GM23338 (cell line): ENCODE measurements at regions not wholly inside any gene's neighbourhood (a gene's known extent, or its start where the extent isn't known, plus 50 kb on each side); places are given as distances from the start of the nearest gene placed in this dataset.

Source experiments
- CREB1 ChIP-seq: fragments of 250-450 bp; sonication (Bioruptor Pico); IDR thresholded peaks from 2 replicates; pipeline ENCODE4 v1.5.0; 2020; ENCODE audit warnings: low read depth, mild to moderate bottlenecking, moderate library complexity
- EZH2 ChIP-seq: fragments of 200-600 bp; sonication (generic); IDR thresholded peaks from one replicate; pipeline ENCODE4 v1.8.0; 2017; ENCODE audit warnings: antibody characterized with exemption, mild to moderate bottlenecking, low read depth; ENCODE audit not compliant: unreplicated experiment
- EZH2phosphoT487 ChIP-seq: fragments of 200-600 bp; sonication (generic); IDR thresholded peaks from one replicate; pipeline ENCODE4 v1.8.1; 2018; ENCODE audit warnings: antibody characterized with exemption; ENCODE audit not compliant: unreplicated experiment
- JUNB ChIP-seq: IDR thresholded peaks from one replicate; pipeline ENCODE4 v1.6.1; 2016; ENCODE audit warnings: antibody characterized with exemption; ENCODE audit not compliant: unreplicated experiment
- NANOG ChIP-seq: IDR thresholded peaks from 2 replicates; pipeline ENCODE4 v1.6.1; 2016; ENCODE audit warnings: antibody characterized with exemption, borderline replicate concordance
- POLR2AphosphoS5 ChIP-seq: IDR thresholded peaks from 2 replicates; pipeline ENCODE4 v1.6.1; 2016; ENCODE audit warnings: antibody characterized with exemption, low read depth
- STAT1 ChIP-seq: IDR thresholded peaks from one replicate; pipeline ENCODE4 v1.6.1; 2016; ENCODE audit warnings: antibody characterized with exemption; ENCODE audit not compliant: unreplicated experiment
- ZNF114 ChIP-seq: fragments of 250-450 bp; sonication (Bioruptor Pico); IDR thresholded peaks from 2 replicates; pipeline ENCODE4 v1.5.0; 2020; ENCODE audit warnings: mild to moderate bottlenecking, moderate library complexity
- ZNF331 ChIP-seq: fragments of 250-450 bp; sonication (Bioruptor Pico); IDR thresholded peaks from 2 replicates; pipeline ENCODE4 v1.5.0; 2020; ENCODE audit warnings: low read depth, mild to moderate bottlenecking, moderate library complexity
- TF ChIP-seq, protein P1 (sequence below), 2 experiments: fragments of 200-600 bp in 1 of 2; sonication (generic) in 1 of 2; conservative IDR thresholded peaks; 2 replicates each; pipeline versions ENCODE4 v1.5.1 to v1.6.1; 2016 to 2017; ENCODE audit warnings: antibody characterized with exemption in 2 of 2, low read depth in 2 of 2, mild to moderate bottlenecking in 2 of 2, moderate library complexity in 1 of 2
- TF ChIP-seq, protein P2 (sequence below): IDR thresholded peaks from one replicate; pipeline ENCODE4 v1.6.1; 2018; ENCODE audit warnings: antibody characterized with exemption; ENCODE audit not compliant: unreplicated experiment

DNA sequence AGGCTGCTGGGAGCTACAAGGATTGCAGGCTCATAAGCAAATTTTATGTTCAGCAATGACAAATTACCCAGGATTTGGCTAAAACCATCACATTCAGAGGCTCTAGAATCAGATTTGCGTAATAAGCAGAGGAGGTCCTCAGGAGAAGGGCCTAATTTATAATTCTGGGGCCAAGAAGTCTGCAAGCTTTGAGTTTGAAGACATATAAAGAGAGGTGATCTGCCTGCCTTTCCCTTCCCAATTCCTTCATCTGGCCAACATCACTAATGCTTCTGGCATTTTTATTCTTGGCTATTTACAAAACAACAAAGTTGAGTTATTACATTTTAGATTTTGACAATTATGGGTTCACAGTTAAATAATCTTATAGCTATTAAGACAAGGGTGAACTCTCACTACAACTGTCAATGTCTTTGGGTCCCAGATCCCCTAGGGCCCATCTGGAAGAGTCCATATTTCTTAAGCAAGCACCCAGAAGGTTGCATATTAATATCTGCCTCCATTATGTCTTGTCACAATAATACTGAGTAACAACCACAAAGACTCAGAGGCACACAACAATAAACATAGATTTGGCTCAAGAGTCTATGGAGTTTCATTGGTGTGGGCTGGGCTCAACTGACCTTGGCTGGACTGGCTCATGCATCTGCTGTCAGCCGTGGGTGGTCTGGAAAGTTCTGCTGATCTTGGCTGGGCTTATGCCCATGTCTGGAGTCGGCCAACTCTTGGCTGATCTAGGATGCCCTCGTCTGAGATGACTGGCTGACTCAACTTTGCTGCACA is 67.2 kb upstream of the CD82 start:
- TF ChIP-seq EZH2phosphoT487 (no peak), JUNB (no peak), POLR2AphosphoS5 (no peak), EZH2 (no peak), STAT1 (no peak), CREB1 (CRISPR knock-in tag) (no peak), ZNF114 (CRISPR knock-in tag) (no peak), NANOG (no peak), ZNF331 (CRISPR knock-in tag) (no peak)
- TF ChIP-seq, protein P1, sequence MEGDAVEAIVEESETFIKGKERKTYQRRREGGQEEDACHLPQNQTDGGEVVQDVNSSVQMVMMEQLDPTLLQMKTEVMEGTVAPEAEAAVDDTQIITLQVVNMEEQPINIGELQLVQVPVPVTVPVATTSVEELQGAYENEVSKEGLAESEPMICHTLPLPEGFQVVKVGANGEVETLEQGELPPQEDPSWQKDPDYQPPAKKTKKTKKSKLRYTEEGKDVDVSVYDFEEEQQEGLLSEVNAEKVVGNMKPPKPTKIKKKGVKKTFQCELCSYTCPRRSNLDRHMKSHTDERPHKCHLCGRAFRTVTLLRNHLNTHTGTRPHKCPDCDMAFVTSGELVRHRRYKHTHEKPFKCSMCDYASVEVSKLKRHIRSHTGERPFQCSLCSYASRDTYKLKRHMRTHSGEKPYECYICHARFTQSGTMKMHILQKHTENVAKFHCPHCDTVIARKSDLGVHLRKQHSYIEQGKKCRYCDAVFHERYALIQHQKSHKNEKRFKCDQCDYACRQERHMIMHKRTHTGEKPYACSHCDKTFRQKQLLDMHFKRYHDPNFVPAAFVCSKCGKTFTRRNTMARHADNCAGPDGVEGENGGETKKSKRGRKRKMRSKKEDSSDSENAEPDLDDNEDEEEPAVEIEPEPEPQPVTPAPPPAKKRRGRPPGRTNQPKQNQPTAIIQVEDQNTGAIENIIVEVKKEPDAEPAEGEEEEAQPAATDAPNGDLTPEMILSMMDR (conservative IDR thresholded peaks at IDR 0.05; ENCODE audit: low read depth in 2 of 2), result no peak
- TF ChIP-seq, protein P2, sequence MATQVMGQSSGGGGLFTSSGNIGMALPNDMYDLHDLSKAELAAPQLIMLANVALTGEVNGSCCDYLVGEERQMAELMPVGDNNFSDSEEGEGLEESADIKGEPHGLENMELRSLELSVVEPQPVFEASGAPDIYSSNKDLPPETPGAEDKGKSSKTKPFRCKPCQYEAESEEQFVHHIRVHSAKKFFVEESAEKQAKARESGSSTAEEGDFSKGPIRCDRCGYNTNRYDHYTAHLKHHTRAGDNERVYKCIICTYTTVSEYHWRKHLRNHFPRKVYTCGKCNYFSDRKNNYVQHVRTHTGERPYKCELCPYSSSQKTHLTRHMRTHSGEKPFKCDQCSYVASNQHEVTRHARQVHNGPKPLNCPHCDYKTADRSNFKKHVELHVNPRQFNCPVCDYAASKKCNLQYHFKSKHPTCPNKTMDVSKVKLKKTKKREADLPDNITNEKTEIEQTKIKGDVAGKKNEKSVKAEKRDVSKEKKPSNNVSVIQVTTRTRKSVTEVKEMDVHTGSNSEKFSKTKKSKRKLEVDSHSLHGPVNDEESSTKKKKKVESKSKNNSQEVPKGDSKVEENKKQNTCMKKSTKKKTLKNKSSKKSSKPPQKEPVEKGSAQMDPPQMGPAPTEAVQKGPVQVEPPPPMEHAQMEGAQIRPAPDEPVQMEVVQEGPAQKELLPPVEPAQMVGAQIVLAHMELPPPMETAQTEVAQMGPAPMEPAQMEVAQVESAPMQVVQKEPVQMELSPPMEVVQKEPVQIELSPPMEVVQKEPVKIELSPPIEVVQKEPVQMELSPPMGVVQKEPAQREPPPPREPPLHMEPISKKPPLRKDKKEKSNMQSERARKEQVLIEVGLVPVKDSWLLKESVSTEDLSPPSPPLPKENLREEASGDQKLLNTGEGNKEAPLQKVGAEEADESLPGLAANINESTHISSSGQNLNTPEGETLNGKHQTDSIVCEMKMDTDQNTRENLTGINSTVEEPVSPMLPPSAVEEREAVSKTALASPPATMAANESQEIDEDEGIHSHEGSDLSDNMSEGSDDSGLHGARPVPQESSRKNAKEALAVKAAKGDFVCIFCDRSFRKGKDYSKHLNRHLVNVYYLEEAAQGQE, result no peak
